Activated naive CD4-positive, alpha-beta T cell treated with anti-CD3 and anti-CD28 coated beads, Interleukin-2, amount 50 U/mL, for 72 hours (primary cell): ENCODE measurements at regions not wholly inside any gene's neighbourhood (a gene's known extent, or its start where the extent isn't known, plus 50 kb on each side); places are given as distances from the start of the nearest gene placed in this dataset.
"Not testable (repeated sequence)": the region's sequence is repeated elsewhere in the genome, so short reads cannot be mapped to it uniquely, and the experiment has no call there.

Source experiments
- ATAC-seq, 2 donors: fragments of 150-1000 bp; cut with Tn5 transposase; 2 replicates each; pipeline ENCODE4 v1.10.0; 2021; ENCODE audit warnings: mild to moderate bottlenecking in 2 of 2, moderate library complexity in 2 of 2
- DNase-seq, 2 donors: peaks; one replicate each; pipeline ENCODE4 v3.0.0; 2021 to 2022; ENCODE audit warnings: low spot score in 2 of 2
- H3K27ac Mint-ChIP-seq, 2 donors: one replicate each; pipeline ENCODE4 v1.8.0; 2022; ENCODE audit warnings: mild to moderate bottlenecking in 2 of 2, mixed read lengths in 2 of 2
- H3K36me3 Mint-ChIP-seq, 2 donors: one replicate each; pipeline ENCODE4 v1.8.0; 2022; ENCODE audit warnings: mixed read lengths in 2 of 2
- H3K9me3 Mint-ChIP-seq, 2 donors: one replicate each; pipeline ENCODE4 v1.8.0; 2022; ENCODE audit warnings: mixed read lengths in 2 of 2

DNA sequence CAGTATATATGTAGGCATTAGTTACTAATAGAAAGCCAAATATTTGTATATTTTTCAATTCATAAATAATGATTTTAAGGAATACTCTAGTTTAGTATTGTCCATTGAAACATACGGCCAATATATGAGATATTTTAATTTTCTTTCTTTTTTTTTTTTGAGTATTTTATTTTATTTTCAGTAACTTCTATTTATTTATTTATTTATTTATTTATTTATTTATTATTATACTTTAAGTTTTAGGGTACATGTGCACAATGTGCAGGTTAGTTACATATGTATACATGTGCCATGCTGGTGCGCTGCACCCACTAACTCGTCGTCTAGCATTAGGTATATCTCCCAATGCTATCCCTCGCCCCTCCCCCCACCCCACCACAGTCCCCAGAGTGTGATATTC, 2007.1 kb upstream of the CDH6 start:
- not testable (repeated sequence) for H3K36me3 Mint-ChIP-seq, H3K27ac Mint-ChIP-seq, ATAC-seq, DNase-seq
- H3K9me3 Mint-ChIP-seq = peaks cover 12 to 13% of the 10 kb centered on the region in 2 donors

DNA sequence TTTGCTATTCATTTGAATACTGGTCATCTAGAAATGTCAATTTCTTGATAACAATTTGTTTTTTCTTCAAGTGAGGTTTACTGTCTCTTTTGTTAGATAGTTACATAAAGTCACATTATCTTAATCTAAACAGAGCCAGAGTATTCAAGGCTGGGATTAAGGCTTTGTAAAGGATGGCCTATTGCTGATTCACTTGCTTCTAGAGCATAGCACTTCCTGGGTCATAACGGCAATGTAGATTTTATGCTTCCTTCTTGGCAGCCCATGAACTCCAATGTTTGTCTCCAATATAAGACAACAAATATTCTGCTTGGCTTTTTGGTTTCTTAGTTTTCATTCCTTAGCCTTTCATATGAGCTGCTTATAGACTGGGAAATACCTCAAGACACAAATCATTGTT, 2007.9 kb upstream of the CDH6 start:
- Mint-ChIP-seq H3K9me3 (peaks cover 12 to 13% of the 10 kb centered on the region in 2 donors), H3K36me3 (no peaks in the 10 kb centered on the region), H3K27ac (no peak overlapping the region)
- ATAC-seq (no peak), DNase-seq (no peak)

- ATAC-seq (no peak), DNase-seq (no peak)
- Mint-ChIP-seq H3K36me3 (no peaks in the 10 kb centered on the region), H3K27ac (no peak overlapping the region), H3K9me3 (peaks cover 42 to 44% of the 10 kb centered on the region in 2 donors)
Observed at GRCh38 chr5:29175774-29176173, 2017.7 kb upstream of the CDH6 start.

- Mint-ChIP-seq H3K9me3 (peaks cover 30 to 31% of the 10 kb centered on the region in 2 donors), H3K36me3 (no peaks in the 10 kb centered on the region), H3K27ac (no peak overlapping the region)
- DNase-seq (no peak), ATAC-seq (no peak)
Observed at GRCh38 chr5:29170599-29170998, 2022.9 kb upstream of the CDH6 start.

DNA sequence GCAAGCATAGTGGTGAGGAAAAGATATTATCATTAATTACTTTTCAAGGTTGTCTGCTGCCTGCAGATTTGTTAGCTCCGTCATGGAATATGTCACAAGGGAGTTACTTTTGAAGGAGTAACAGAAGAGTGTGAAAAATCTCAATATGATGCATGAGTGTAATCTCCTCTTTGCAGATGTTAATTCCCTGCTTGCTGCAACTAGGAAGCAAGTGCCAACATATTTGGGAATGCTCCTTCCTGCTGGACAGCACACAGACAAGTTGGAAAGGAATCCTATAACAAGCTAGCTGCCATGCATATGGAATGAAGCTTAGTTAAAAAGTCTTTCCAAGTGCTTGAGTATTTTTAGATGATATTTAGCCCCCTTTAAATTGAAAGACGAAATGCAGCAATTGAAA, 2023.6 kb upstream of the CDH6 start:
- Mint-ChIP-seq H3K27ac (no peak overlapping the region), H3K9me3 (peaks cover 27% of the 10 kb centered on the region in 2 donors), H3K36me3 (no peaks in the 10 kb centered on the region)
- DNase-seq (no peak), ATAC-seq (no peak)

DNA sequence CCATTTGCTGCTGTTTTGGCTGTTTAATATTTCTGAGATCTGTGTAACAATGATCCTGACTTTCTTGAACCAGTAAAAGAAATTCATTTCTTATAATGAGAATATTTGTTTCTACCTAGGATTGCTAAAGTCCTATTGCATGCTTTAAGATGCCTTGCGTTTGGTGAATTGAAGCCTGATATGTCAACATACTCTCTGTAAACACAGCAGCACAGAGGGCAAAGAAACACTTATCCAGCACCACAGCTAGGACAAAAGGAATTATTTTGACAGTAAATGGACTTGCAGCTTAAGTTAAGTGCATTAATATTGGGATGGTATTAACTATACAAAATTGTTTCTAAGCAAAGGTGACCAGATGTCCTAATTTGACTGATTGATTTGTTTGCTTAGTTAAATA, 2031.2 kb upstream of the CDH6 start:
- Mint-ChIP-seq H3K27ac (no peak overlapping the region), H3K9me3 (peaks cover 25 to 28% of the 10 kb centered on the region in 2 donors), H3K36me3 (peaks cover 0 to 8% of the 10 kb centered on the region in 2 donors)
- DNase-seq (no peak), ATAC-seq (no peak)

- Mint-ChIP-seq H3K9me3 (peaks cover 27 to 28% of the 10 kb centered on the region in 2 donors), H3K36me3 (peaks cover 0 to 8% of the 10 kb centered on the region in 2 donors), H3K27ac (no peak overlapping the region)
- ATAC-seq (no peak), DNase-seq (no peak)
Observed at GRCh38 chr5:29161399-29162291, 2031.8 kb upstream of the CDH6 start.

DNA sequence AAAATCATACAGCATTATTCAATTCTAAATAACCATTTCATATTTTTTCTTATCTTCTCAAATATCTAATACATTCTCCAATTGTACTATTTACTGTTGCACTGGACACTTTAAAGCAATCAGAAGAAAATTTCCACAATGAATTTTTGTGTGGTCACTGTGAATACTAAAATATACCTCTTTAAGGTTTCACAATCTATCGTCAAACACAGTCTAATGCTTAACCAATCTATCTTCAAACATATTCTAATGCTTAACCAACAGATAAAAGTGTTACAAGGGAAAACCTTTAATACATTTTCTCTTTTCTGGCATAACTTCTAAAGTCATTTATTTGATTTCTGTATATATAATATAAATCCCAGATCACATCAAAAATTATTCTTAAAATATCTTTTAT, 2035.5 kb upstream of the CDH6 start:
- ATAC-seq (no peak), DNase-seq (no peak)
- Mint-ChIP-seq H3K9me3 (peaks cover 23 to 27% of the 10 kb centered on the region in 2 donors), H3K36me3 (peaks cover 0 to 8% of the 10 kb centered on the region in 2 donors), H3K27ac (no peak overlapping the region)

DNA sequence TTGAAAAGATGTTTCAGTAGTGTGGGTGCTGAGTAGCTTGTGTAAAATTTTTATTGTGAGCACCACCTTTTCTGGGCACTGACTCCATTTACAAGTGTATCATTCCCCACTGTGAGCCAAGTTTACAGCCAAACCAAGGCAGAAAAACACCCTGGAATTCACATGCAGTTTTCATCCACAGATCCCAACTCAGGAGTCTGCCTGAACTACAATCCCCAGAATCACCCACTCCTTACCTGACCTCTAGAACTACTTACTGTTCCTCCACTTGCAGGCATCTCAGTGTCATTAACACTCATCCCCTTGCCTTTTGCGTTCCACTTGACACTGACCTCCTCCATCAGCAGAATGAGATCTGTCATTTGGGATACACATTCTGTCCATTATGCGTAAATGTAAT, 2042.6 kb upstream of the CDH6 start:
- DNase-seq (no peak), ATAC-seq (no peak)
- Mint-ChIP-seq H3K36me3 (no peaks in the 10 kb centered on the region), H3K9me3 (peaks cover 7 to 11% of the 10 kb centered on the region in 2 donors), H3K27ac (no peak overlapping the region)

- ATAC-seq (no peak), DNase-seq (no peak)
- Mint-ChIP-seq H3K27ac (no peak overlapping the region), H3K36me3 (no peaks in the 10 kb centered on the region), H3K9me3 (peaks cover 7 to 11% of the 10 kb centered on the region in 2 donors)
Observed at GRCh38 chr5:29148581-29148980, 2044.9 kb upstream of the CDH6 start.

GRCh38 chr5:29148073-29148472, 2045.4 kb upstream of the CDH6 start:
- no peaks in the 10 kb centered on the region for H3K36me3 Mint-ChIP-seq
- peaks cover 7 to 8% of the 10 kb centered on the region in 2 donors for H3K9me3 Mint-ChIP-seq
- ATAC-seq (no peak), DNase-seq (no peak)
- H3K27ac Mint-ChIP-seq = no peak overlapping the region

DNA sequence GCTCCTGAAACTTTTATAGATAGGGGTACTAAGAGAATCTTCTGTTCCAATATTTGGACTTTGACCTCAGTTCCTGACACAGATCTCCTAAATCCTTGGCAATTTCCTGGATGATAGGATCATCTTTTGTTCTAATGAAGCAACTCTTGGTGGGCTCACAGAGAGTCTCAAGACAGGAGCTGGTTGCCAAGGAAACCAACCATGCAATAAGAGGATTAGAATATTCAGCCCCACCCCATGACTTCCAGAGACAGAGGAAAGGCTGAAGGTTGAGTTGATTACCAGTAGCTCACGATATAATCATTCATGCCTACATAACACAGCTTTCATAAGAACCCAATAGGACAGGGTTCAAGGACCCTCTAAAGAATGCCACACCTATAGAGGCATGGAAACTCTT, 2050.2 kb upstream of the CDH6 start:
- Mint-ChIP-seq H3K9me3 (peaks cover 0 to 4% of the 10 kb centered on the region in 2 donors), H3K27ac (no peak overlapping the region), H3K36me3 (no peaks in the 10 kb centered on the region)
- no peak for DNase-seq
- no peak for ATAC-seq

DNA sequence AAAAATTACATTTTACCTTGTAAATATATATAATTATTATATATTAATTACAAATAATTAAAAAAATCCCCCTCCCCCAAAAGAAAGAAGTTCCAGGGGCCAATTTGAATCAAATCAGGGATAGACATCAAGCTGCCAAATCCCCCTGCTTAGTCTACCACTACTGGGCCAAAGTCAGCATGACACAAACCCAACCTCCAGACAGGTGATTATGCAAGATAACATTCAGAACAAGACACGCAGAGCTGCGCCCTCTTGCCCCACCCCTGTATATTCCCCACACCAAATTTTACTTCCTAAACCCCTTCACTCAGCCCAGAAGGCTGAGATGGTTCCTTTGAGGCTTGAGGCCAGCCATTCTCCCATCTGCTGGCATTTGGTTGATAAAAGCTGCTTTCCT, 2059.1 kb upstream of the CDH6 start:
- DNase-seq (no peak), ATAC-seq (no peak)
- H3K9me3 Mint-ChIP-seq = peaks cover 22 to 25% of the 10 kb centered on the region in 2 donors
- no peak overlapping the region for H3K27ac Mint-ChIP-seq
- H3K36me3 Mint-ChIP-seq = no peaks in the 10 kb centered on the region

DNA sequence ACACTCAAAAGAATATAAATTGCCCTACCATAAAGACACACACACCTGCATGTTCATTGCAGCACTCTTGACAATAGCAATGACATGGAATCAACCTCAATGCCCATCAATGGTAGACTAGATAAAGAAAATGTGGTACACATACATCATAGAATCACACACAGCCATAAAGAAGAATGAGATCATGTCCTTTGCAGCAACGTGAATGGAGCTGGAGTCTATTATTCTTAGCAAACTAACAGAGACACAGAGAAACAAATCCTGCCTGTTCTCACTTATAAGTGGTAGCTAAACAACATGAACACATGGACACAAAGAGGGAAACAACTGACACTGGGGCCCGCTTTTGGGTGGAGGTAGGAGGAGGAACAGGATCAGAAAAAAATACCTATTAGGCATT, 2062.2 kb upstream of the CDH6 start:
- Mint-ChIP-seq H3K36me3 (no peaks in the 10 kb centered on the region), H3K9me3 (peaks cover 21 to 22% of the 10 kb centered on the region in 2 donors), H3K27ac (no peak overlapping the region)
- DNase-seq (no peak), ATAC-seq (no peak)

GRCh38 chr5:29130786-29131185, 2062.7 kb upstream of the CDH6 start:
- DNase-seq (no peak), ATAC-seq (no peak)
- peaks cover 21 to 22% of the 10 kb centered on the region in 2 donors for H3K9me3 Mint-ChIP-seq
- no peak overlapping the region for H3K27ac Mint-ChIP-seq
- H3K36me3 Mint-ChIP-seq = no peaks in the 10 kb centered on the region

DNA sequence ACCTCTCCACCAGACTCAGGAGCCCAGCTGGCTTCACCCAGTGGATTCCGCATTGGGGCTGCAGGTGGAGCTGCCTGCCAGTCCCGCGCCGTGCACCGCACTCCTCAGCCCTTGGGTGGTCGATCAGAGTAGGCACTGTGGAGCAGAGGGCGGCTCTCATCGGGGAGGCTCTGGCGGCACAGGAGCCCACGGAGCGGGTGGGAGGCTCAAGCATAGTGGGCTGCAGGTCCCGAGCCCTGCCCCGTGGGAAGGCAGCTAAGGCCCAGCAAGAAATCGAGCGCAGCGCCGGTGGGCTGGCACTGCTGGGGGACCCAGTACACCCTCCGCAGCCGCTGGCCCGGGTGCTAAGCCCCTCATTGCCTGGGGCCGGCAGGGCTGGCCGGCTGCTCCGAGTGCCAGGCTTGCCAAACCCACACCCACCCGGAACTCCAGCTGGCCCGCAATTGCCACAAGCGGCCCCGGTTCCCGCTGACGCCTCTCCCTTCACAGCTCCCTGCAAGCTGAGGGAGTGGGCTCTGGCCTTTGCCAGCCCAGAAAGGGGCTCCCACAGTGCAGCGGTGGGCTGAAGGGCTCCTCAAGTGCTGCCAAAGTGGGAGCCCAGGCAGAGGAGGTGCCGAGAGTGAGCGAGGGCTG, 2065.8 kb upstream of the CDH6 start:
- peaks cover 19 to 23% of the 10 kb centered on the region in 2 donors for H3K9me3 Mint-ChIP-seq
- ATAC-seq, H3K36me3 Mint-ChIP-seq, H3K27ac Mint-ChIP-seq, DNase-seq: not testable (repeated sequence)

DNA sequence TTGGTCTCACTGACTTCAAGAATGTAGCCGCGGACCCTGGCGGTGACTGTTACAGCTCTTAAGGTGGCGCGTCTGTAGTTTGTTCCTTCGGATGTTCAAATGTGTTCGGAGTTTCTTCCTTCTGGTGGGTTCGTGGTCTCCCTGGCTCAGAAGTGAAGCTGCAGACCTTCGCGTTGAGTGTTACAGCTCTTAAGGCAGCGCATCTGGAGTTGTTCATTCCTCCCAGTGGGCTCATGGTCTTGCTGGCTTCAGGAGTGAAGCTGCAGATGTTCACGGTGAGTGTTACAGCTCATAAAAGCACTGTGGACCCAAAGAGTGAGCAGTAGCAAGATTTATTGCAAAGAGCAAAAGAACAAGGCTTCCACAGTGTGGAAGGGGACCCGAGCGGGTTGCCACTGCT, 2067.0 kb upstream of the CDH6 start:
- H3K27ac Mint-ChIP-seq, ATAC-seq, H3K36me3 Mint-ChIP-seq, DNase-seq: not testable (repeated sequence)
- H3K9me3 Mint-ChIP-seq = peaks cover 22 to 25% of the 10 kb centered on the region in 2 donors

DNA sequence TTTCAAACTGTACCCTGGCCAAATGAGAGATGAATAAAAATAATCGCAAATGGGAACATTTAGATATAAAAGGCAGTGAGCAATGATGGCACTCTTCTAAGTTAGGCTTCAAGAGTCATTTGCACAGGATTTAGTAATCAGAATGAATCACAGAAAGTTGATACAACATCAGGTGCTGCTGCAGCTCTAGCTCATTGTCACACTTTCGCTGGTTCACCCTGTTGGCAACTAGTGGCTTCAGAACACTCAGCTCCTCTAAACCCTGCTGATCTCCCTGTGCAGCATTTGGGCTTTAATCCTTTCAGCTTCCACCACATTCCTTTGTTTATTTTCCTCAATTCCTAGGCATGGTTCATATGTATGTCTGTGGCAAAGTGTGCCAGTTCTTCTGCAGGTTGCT, 2071.2 kb upstream of the CDH6 start:
- ATAC-seq = no peak
- Mint-ChIP-seq H3K27ac (no peak overlapping the region), H3K36me3 (no peaks in the 10 kb centered on the region)

More for the DNA sequence above, 2071.2 kb upstream of the CDH6 start:
- no peak for DNase-seq
- H3K9me3 Mint-ChIP-seq = peaks cover 16 to 17% of the 10 kb centered on the region in 2 donors
